Cardiac fibroblast (primary cell): ENCODE measurements at regions not wholly inside any gene's neighbourhood (a gene's known extent, or its start where the extent isn't known, plus 50 kb on each side); places are given as distances from the start of the nearest gene placed in this dataset.
A peak's percentile ranks its signal among the peaks of the same experiment; 100 is the strongest.
"Not testable (repeated sequence)": the region's sequence is repeated elsewhere in the genome, so short reads cannot be mapped to it uniquely, and the experiment has no call there.

Experiments
- DNase-seq, 2 donors: peaks; one replicate each; pipeline versions ENCODE4 v3.0.0 to v3.0.0-alpha.2; 2010; ENCODE audit warnings: low read depth in 2 of 2
- H3K4me3 ChIP-seq, 2 donors: replicated peaks in 1 of 2; 1 replicate in 1 of 2; 2 replicates in 1 of 2; pipeline ENCODE4 v1.5.1; 2011; ENCODE audit warnings: low read depth in 2 of 2, low read length in 2 of 2, mild to moderate bottlenecking in 2 of 2, moderate library complexity in 1 of 2
- CTCF ChIP-seq: IDR thresholded peaks from one replicate; pipeline ENCODE4 v1.5.1; 2011; ENCODE audit warnings: low read depth, mild to moderate bottlenecking, low read length, inconsistent platforms

GRCh38 chr20:25797062-25797461 lies 100.4 kb upstream of the ZNF337 start:
- H3K4me3 ChIP-seq, DNase-seq: not testable (repeated sequence)

DNA sequence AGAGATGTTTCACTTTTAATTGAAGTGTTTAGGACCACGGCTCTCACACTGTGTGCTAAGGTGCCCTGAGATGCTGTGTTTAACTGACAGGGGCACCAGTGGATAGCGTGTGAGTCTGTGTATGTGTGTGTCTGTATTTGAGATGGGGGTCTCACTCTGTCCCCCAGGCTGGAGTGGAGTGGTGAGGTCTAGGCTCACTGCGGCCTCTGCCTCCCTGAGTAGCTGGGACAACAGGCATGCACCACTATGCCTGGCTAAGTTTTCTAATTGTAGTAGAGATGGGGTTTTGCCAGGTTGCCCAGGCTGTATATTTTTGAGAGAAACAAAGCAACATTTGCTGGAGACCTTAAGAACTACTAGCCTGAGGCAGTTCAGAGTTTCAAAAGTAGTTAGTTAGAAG lies 80.6 kb upstream of the ZNF337 start:
- not testable (repeated sequence) for DNase-seq, H3K4me3 ChIP-seq

DNA sequence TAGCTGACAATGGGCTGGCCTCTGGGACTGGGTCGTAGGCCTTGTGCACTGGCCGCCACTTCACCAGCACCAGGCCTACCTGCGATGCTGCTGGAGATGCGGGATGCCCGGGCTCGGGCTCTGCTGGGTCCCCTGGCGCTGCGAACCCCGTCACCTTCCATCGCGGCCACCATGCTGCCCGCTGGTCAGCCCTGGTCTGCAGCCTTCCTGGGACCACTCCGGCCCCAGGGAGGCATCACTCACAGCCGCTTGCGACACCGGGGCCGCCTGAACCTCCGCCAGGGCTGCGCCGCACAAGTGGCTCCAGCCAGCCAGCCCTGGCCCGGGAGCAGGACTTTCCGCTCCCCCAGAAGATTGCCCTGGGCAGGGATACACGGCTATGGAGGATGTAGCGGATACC lies 78.1 kb upstream of the ZNF337 start:
- not testable (repeated sequence) for H3K4me3 ChIP-seq, DNase-seq

- not testable (repeated sequence) for DNase-seq, H3K4me3 ChIP-seq
These were observed 77.5 kb upstream of the ZNF337 start for GRCh38 chr20:25774203-25774602.

- not testable (repeated sequence) for DNase-seq, H3K4me3 ChIP-seq
These were observed 75.8 kb upstream of the ZNF337 start for GRCh38 chr20:25772437-25772836.

DNA sequence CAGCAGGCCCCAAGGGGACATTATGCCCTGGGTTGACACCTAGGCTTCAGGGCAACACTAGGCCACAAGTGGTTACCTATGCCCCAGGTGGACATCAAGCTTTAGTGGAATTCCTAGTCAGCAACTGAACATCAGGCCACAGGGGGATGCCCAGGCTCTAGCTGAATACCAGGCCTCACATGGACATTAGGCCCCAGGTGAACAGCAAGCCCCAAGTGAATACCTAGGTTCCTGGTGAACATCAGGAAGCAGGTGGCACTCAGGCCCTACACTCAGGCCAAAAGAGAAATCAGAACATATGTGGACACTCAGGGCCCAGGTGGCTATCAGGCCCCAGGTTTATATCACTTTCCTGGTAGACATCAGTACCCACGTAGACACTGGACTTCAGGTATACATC lies 75.2 kb upstream of the ZNF337 start:
- H3K4me3 ChIP-seq: not testable (repeated sequence)

DNA sequence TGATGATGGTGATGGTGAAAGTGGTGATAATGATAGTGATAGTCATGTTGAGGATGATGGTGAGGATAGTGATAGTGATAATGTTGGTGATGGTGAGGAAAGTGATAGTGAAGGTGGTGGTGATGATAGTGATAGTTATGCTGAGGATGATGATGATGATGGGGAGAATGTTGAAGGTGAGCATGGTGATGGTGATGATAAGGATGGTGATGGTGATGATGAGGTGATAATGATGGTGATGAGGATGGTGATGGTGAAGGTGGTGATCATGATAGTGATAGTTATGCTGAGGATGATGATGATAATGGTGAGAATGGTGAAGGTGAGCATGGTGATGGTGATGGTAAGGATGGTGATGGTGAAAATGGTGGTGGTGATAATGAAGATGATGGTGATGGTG lies 64.9 kb upstream of the ZNF337 start:
- no peak for DNase-seq
- H3K4me3 ChIP-seq: no peak overlapping the region
- no peak for TF ChIP-seq CTCF

More for the DNA sequence above, 75.2 kb upstream of the ZNF337 start:
- not testable (repeated sequence) for DNase-seq

DNA sequence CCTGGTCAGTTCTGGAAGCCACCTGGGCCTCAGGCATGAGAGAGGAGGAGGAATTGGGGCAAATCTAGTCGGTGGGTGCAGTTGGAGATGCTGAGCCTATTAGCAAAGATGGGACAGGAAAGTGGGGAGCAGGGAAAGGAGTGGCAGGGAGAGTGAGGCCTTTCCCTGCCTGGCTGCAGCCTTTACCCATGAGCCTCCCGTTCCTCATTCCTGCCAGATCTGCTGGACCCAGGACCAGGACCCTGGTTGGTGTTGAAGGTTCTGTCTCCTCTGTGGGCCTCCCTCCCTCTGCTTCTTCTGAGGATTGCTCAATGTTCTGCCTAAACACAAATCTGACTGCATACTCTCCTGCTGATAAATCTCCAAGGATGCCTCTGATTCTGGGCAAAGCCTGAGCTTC lies 64.4 kb upstream of the ZNF337 start:
- not testable (repeated sequence) for DNase-seq, H3K4me3 ChIP-seq

GRCh38 chr20:25750765-25751696 lies 54.4 kb upstream of the ZNF337 start:
- peak overlapping the region; percentile 32 to 39 for H3K4me3 ChIP-seq
- DNase-seq: peak; percentile 44 to 51
- TF ChIP-seq CTCF: no peak

DNA sequence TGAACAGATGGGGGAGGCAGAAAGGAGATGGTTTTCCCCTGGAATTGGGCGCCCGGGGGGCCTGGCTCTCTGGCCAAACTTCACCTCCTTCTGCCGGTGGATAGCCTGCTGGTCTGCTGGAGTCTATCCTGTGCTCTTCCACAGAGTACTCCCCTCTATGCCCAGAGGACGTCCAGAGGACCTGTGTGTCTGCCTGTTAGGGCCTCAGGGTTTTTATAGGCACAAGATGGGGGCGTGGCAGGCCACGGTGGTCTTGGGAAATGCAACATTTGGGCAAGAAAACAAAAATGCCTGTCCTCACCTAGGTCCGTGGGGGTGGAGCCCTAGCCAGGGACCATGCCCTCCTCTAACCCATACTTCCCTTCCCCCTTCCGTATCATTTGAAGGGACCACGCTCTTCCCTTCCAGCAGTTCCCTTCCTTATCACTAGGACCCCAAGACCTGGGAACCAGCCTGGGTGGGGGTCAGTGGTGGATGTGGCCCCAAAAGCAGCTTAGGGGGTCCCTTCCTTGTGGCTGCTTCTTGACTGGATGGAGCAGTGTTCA lies 53.6 kb upstream of the ZNF337 start:
- no peak for DNase-seq
- TF ChIP-seq CTCF: no peak
- H3K4me3 ChIP-seq: peak overlapping the region; percentile 30 to 35
